ENCODE measurements at regions not wholly inside any gene's neighbourhood (a gene's known extent, or its start where the extent isn't known, plus 50 kb on each side); places are given as distances from the start of the nearest gene placed in this dataset.
A peak's percentile ranks its signal among the peaks of the same experiment; 100 is the strongest.

DNA sequence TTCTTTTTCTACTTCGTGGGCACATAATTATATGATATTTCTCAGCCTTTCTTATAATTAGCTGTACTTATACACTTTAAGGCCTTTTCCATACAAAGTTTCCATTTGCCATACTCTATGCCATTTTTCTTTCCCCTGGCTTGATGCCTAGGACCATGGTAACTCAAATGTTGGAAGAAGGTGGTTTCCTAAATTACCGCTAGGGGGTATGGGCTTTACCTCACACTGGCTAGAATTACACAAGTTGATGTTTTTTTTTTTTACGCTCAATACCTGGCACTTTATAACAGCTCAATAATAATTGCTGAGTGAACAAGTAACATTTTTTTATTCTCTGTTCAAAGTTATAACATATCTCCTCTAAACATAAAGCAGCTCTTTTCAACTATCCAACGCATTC lies 306.8 kb upstream of the LRFN5 start:
- H3K27ac ChIP-seq = no peak overlapping the region
- TF ChIP-seq, protein P1, sequence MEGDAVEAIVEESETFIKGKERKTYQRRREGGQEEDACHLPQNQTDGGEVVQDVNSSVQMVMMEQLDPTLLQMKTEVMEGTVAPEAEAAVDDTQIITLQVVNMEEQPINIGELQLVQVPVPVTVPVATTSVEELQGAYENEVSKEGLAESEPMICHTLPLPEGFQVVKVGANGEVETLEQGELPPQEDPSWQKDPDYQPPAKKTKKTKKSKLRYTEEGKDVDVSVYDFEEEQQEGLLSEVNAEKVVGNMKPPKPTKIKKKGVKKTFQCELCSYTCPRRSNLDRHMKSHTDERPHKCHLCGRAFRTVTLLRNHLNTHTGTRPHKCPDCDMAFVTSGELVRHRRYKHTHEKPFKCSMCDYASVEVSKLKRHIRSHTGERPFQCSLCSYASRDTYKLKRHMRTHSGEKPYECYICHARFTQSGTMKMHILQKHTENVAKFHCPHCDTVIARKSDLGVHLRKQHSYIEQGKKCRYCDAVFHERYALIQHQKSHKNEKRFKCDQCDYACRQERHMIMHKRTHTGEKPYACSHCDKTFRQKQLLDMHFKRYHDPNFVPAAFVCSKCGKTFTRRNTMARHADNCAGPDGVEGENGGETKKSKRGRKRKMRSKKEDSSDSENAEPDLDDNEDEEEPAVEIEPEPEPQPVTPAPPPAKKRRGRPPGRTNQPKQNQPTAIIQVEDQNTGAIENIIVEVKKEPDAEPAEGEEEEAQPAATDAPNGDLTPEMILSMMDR (IDR thresholded peaks at IDR 0.05) = no peak
- no peak for TF ChIP-seq ZFX (IDR thresholded peaks at IDR 0.05; ENCODE audit: borderline replicate concordance)

DNA sequence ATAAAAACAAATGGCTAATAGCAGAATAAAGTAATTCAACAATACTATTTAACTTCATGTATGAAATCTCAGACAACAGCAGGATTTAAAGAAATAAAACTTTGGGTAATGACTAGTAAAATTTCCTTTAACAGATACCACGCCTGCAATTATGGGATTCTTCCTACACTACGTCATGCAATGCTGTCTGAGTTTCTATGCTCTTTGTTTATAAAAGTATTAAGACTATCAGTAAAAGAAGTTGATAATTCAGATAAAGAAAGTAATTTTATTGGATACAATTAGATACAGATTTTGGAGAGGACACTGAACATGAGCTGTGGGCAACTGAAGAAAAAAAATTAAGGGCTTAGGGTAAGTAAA lies 308.4 kb upstream of the LRFN5 start:
- H3K27ac ChIP-seq = no peak overlapping the region
- TF ChIP-seq, protein P1 (IDR thresholded peaks at IDR 0.05) = no peak
- TF ChIP-seq ZFX (IDR thresholded peaks at IDR 0.05; ENCODE audit: borderline replicate concordance) = no peak

DNA sequence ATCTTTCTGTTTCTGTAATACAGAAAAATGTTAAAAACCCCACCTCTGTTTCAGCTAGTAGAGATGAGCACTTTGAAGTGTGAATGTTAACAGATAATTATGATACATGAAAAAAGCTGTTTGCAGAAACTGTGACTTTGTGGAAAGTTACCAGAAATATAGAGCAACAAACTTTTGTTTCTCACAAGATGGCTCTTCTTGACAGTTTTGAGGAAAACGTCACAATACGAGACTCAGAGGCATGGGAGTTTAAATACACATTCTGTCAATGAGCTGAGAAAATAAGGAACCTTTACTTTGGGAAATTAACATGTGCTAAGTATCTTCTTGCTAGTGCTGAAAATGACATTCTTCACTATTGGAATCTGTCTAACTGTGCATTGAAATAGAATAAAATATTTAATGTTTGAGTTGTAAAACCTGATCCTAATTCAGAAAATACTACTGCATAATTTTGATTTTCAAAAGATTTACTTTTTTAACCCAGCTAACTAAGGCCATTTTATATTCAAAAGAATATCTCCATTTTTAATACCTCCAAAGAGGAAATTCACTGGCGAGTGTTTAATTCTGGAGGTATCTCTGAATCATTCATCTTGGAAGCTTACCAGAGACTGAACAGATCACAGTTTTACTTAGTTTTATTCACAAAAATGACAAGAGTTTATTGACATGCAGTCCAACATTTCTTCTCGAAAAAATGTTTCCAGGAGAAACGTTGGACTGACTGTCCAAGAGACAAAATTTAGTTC lies 308.9 kb upstream of the LRFN5 start:
- no peak overlapping the region for H3K27ac ChIP-seq
- TF ChIP-seq, protein P1 (IDR thresholded peaks at IDR 0.05) = no peak
- no peak for TF ChIP-seq ZFX (IDR thresholded peaks at IDR 0.05; ENCODE audit: borderline replicate concordance)

DNA sequence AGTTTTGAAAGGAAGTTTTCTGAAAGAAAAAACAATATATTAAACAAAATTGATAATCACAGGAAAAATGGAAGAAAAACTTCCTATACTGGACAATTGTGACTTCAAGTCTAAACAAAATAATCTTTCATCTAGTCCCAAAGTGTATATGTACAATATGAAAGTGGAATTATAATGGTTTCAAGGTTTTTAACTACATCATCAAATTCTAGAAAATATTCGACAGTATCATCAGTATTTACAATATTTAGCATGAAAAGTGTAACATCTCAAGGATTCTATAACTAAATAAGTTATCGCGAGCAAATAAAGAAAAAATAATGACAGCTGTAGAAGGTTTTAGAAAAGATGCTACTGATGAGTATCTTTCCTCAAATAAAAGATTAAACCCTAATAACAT lies 310.9 kb upstream of the LRFN5 start:
- TF ChIP-seq, protein P1 (IDR thresholded peaks at IDR 0.05) = no peak
- H3K27ac ChIP-seq = no peak overlapping the region

DNA sequence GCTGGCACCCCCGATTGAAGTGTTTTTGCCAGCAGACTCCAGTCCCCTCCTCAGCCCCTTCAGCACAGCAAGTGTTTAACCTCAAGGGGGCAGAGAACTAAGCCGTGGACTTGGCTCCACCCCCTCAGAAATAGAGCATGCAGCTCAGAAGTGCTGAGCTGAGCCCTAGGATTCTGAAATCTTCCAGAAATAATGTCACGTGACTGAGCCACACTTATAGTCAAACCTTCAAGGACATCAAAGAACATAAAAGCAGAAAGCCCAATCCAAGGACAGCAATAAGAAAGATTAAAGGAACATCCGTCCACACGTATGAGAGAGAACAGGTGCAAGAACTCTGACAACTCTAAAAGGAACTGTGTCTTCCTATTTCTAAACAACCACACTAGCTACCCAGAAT lies 317.7 kb upstream of the LRFN5 start:
- H3K27ac ChIP-seq = no peak overlapping the region
- TF ChIP-seq ZFX (IDR thresholded peaks at IDR 0.05; ENCODE audit: borderline replicate concordance) = no peak
- TF ChIP-seq, protein P1 (IDR thresholded peaks at IDR 0.05) = no peak

DNA sequence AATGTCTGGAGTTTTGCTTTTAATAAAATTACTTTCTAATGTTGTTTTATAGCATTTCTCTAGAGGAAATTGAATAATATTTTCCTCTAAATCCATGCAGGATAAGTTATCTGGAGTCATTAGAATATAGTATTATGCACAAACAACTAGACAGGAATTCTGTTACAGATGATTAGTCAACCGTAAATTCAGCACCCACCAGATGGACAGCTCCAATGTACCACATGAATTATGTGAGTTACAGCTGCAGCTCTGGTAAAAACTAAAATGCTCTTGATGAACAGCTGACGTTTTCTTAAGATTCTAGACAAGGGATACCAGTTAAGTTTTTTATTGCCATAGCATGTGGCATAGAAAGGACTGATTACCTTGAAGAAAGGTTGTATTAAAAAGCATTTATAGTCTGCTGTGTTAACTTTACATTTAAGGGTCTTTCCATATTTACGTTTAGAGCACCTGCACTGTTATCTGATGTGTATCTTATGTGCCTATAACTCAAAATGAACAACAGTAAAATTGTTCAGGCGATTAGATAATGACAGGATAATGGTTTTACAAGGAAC lies 321.4 kb upstream of the LRFN5 start:
- no peak for TF ChIP-seq ZFX (IDR thresholded peaks at IDR 0.05; ENCODE audit: borderline replicate concordance)
- TF ChIP-seq, protein P1 (IDR thresholded peaks at IDR 0.05) = no peak
- H3K27ac ChIP-seq = no peak overlapping the region

DNA sequence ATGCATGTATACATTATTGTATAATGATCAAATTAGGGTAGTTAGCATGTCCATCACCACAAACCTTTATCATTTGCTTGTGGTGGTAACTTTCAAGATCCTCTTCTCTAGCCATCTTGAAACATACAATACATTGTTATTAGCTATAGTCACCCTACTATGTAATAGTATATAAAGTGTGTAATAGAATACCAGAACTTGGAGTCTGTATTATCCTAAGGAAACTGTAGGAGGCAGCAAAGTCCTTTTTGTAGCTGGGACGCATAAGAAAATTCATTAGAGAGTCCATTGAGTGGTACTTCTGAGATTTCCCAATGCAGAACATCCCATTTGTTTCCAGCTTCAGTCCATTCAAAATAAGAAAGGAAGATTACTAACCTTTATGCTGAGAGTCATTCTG lies 325.9 kb upstream of the LRFN5 start:
- no peak for TF ChIP-seq ZFX (IDR thresholded peaks at IDR 0.05; ENCODE audit: borderline replicate concordance)
- TF ChIP-seq, protein P1 (IDR thresholded peaks at IDR 0.05) = peak; percentile 74
- H3K27ac ChIP-seq = no peak overlapping the region

Measured in 22Rv1 (cell line).